RPMI7951 (cell line): ENCODE measurements at regions not wholly inside any gene's neighbourhood (a gene's known extent, or its start where the extent isn't known, plus 50 kb on each side); places are given as distances from the start of the nearest gene placed in this dataset.
"Not testable (repeated sequence)": the region's sequence is repeated elsewhere in the genome, so short reads cannot be mapped to it uniquely, and the experiment has no call there.

Experiments
- DNase-seq: peaks from one replicate; pipeline ENCODE4 v3.0.0-alpha.2; 2012; ENCODE audit warnings: low read depth

DNA sequence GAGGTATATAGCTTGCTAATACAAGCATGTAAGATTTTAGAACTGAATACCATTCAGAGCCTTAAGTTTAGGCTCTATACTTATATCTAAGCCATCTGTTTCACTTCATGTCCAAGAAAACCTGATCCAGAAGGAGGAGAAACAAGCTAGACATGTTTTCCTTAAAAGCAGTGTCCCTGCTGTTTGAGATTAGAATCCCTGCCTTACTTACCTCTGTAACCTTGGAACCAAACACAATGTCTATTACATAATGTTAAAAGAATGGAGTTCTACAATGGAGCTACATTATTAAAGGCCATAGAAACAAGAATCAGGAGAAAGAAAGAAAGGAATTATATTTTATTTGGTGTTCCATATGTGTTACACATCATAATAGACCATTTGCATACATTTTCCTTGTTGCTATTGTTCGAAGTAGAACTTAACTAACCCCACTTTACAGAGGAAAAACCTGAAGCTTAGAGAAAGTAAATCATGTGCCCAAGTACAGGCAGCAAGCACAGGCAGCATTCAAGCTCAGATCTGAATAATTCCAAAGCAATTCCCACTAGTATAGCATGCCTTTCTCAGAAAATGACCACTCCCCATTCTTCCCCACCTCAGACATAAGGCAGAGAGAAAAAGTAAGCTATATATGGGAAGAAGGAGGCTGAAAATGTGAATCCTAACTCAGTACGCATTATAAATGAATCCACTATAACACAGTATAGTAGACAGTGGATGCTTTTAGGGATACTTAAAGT is 380.1 kb upstream of the SPAG17 start:
- DNase-seq: no peak

DNA sequence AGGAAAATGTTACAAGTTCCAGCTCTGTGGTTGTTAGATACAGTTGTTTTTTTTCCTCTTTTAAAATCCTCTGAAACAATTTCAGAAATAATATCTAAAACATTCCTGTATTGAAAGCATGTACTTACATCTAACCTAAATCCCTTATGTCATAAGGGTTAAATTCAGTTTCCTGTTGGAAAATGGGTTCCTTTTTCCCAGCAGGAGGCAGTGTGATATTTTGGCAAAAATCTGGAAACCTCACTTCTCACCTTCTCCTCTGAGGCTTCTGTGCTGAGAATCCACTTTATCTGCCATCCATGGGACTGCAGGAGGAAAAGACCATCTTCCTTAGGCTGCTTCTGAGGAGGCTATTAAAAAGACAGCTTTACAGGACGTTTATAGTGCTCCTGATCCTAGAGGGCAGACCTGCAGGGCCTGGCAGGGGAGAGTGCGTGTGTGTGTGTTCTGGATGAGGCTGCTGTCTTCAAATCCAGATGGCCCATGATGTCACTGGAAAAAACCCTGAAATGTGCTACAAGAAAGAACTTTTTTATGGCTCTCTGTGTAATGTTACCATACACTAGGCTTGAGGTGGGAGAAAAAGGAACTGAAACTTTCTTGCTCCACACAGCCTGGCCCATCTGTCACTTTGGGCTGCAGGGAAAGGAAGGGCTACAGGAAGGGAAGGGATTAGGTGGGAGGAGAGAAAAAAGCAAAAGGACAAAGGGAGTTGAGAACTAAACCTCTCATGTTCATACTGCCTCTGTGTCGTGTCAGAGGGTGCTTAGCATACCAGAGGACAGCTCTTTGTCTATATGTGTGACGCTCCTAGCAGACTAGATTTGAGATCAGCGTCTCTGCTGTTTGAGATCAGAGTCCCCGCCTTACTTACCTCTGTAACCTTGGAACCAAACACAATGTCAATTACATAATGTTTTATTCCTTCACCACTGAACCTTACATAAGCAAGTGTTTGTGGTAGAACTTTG is 379.2 kb upstream of the SPAG17 start:
- peak; percentile 8 for DNase-seq

DNA sequence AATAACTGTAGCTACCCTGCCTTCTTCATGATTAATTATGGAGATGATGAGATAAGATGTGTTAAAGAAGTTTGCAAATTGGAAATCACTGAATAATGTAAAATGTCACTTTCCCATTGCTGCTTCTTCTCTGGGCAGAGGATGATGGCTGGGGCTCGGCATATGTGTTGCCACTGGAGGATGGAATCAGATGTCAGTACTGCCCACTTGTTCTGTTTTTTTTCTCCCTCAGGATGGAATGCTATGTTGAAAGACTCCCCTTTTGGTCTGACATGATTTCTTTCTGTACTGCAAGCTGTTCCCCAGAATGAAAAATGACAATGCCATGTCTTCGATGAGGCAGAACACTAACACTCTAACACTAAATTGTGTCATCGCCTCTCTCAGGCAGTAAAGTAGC is 373.9 kb upstream of the SPAG17 start:
- DNase-seq: no peak

DNA sequence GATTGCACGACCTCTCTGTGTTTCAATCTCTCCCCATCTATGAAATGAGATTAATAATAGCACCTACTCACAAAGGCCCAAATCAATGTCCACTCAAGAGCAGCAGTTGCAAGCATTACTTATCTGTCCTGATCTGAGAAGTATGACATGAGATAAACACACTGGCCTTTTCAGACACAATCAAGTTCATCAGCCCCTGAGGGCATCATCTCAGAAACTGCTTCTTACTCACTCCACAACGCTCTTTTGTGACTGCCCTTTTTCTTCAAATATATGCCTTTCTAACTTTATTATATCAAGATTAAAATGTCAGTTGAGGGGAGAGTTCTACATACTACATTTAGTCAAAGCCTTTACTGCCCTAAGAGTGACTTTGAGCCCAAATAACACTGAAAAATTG is 371.9 kb upstream of the SPAG17 start:
- peak; percentile 41 for DNase-seq

DNA sequence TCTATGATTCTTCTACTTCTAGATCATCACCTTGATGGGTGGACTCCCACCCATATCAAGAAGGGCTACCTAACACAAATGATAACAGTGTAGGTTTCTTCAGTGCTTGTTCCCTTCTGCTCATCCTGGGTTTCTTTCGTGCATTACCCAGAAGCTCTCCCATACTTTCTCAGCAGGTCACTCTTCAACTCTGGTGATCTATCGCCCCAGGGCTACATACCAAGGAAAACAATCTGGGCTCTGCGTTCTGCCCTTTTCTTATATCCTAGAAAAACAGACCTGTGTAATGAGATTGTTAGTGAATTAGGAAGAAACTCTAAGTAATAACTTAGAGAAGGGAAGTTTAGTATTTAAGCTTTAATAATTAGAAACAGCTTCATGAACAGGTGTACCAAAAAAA is 370.6 kb upstream of the SPAG17 start:
- no peak for DNase-seq

DNA sequence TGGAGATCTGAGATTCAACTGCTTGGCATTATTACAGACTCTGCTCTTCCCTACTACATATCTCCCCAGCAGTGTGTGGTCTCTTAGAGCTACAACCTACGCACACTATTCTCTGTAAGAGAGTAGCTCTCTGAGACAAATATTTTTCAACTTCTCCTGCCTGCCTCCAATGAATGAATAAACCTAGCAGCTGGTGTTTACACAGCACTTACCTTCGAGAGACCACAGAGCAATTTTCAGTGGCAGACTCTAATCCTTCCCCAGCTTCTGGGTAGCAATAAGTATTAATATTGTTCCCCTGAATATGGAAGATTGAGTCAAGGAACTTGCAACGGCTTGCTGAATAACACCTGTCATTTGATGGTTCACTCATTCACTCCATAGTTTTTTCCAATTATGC is 350.9 kb upstream of the SPAG17 start:
- no peak for DNase-seq

DNA sequence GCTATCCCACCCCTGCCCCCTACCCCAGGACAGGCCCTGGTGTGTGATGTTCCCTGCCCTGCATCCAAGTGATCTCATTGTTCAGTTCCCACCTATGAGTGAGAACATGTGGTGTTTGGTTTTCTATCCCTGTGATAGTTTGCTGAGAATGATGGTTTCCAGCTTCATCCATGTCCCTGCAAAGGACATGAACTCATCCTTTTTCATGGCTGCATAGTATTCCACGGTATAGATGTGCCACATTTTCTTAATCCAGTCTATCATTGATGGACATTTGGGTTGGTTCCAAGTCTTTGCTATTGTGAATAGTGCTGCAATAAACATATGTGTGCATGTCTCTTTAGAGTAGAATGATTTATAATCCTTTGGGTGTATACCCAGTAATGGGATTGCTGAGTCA is 326.9 kb upstream of the SPAG17 start:
- not testable (repeated sequence) for DNase-seq

DNA sequence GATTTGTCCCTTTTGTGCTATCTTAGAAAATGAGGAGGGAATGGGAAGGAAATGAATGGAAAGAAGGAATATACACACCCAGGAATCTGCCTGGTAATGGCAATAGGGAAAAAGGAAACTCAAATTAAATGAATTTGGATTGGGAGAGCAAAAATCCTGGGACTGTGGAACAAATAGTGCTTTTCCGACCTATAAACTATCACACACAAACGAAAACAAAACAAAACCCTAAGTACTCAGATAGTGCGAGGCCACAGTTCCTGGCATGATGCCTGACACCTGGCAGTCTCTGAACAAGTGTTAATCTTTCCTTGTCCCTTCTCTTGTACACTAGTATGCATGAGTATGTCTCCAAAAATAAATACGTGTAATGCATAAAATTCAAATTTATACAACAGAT is 319.8 kb upstream of the SPAG17 start:
- no peak for DNase-seq

DNA sequence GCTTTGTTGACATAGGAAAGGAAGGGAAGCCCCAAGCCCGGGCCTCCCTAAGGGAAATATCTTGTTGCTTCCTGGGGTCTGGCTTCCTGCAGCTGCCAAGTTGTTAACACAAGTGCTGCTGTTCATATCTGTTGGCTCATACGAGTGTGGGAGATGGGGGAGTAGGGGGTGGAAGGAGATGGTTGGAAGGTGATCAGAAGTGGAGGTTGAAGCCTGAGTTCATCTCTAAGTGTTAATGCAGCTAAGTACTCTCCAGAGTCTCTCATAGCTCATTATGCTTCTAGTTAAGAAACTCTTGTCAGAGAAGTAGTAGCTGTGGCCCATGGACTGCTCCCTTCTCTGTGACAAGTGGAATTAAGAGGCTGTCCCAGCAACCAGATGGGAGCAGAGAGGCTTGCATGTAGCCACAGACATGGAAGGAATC is 319.2 kb upstream of the SPAG17 start:
- no peak for DNase-seq

DNA sequence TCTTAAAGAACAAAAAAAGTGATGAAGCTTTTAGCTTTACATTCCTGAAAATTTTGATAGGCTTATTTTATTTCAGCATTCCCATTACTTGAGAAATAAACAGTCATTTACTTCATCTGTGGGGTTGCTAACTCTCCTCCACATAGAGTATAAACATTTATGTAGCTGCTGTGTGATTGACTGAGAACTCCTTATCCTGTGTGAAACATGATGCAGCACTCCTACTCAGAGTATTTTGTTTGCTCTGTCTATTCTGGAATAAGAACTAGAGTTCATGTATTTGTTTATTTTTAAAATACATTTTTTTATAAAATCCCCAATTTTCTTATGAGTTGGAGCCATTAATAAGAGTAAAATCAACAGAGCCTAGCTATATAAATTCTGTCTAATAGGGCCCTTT is 318.7 kb upstream of the SPAG17 start:
- no peak for DNase-seq

DNA sequence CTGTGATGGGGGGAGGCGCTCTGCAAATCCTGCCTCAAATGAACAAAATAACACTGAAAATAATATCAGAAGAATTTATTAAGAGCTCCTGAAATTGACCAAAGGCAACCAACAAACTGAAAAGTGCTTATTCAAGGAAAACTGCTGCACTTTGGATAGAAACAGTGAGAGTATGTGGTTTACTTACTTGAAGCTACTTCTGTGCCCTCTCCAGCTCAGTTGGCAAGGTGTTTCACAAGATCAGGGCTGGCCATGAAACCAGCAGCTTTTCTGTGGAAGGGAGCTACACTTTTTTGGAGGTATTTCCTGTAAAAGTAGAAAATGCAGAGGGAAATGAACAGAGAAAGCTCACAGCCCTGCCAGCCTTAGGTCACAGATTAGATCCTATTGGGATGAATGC is 310.0 kb upstream of the SPAG17 start:
- DNase-seq: no peak

DNA sequence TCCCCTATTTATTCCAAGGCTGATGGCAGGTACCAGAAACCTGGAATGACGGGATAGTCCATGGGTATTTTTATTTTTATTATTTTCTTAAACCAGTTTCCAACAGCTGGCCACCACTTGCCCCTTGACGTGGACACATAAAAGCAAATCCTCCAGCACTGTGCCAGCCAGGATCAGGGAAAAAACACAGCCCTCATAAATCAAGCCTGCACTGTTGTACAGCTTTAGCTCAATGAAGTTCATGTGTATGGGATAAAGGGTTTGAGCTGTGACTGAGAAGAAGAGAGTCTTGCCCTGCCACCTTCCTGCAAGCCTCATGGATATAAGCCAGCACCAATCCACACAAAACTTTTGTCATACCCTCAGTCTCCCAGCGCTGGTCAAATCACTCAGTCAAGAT is 303.8 kb upstream of the SPAG17 start:
- no peak for DNase-seq

DNA sequence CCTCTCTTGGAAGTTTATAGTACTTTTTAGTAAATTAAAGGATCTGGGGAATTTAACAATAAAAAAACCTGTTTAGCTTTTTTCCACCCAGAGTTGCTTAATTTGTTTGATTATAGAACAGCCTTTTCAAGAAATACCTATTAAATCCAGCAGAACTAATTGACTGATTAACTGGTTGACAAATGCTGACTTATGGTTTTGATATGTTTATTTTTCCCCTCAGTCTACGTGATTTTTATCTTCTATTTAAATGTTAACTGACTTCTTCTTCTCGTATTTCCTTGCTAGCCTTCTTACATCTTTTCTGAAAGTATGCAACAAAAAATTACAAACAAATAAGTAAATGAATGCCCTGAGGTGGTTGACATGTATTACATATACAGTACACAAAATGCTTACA is 302.9 kb upstream of the SPAG17 start:
- no peak for DNase-seq

DNA sequence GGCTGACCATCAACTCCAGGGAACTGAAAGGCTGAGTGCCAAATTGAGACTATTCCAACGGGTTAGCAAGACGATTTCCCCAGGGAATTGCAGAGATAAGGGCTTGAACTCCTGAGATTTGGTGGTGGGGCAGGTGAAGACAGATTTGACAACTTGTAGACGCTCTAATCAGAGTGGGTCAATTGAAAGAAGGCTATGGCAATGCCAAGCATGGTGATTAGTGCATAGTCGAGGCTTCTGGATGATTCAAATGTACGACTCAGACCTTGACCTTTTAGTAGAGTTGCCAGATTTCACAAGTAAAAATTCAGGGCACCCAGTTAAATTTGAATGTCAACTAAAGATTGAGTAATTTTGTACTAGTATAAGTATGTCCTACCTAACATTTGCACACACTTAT is 302.1 kb upstream of the SPAG17 start:
- DNase-seq: no peak

DNA sequence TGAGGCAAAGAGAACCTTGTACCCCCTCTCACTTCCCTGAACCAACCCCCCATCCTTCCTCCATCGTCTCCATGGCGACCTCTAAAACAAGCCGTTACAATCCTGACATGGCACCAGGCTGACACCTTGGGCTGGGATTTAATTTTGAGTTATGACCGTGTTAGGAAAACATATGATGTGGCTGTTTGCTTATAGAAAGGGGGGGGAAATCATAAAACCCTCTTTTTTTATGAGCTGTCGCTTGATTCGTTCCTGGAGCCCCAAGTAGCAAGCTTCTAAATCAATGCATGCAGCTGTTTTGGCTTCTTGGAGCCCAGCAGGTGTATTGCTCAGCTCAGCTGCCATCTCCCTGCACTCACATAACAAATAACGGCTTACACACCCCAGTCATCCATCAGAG is 301.2 kb upstream of the SPAG17 start:
- no peak for DNase-seq

DNA sequence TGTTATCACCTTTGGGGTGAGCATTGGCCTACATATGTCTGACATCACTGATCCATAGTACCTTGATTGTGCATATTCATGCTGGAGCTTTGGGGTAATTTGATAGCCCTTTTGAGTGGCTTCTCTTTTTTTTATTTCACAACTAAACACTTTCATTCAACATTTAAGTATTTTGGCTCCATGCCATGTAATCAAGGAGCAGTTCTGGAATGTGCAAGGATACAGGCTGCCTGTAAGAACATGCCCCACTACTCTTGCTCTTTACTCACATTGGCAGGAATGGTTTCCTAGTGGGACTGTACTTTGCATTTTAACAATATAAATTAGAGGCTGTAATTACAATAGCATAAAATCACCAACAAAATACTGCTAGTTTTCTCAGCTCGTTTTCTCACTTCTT is 300.7 kb upstream of the SPAG17 start:
- DNase-seq: no peak

DNA sequence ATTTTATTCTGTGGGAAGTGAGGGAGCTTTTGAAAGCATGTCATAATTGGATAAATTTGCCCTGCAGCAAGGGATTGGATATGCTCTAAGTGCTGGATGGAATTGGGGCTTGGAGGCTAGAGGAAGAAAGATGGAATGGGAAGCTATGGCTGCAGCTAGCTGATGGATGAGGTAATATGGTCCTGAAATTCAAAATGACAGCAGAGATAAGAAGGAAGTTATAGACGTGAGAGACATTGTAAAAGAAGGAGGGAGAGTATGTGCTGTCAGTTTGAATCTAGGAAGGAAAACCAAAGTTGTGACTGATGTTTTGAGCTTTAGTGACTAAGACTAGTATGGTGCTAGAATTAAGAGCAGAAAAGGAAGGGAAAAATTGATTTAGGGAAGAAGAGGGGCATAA is 299.9 kb upstream of the SPAG17 start:
- DNase-seq: no peak

DNA sequence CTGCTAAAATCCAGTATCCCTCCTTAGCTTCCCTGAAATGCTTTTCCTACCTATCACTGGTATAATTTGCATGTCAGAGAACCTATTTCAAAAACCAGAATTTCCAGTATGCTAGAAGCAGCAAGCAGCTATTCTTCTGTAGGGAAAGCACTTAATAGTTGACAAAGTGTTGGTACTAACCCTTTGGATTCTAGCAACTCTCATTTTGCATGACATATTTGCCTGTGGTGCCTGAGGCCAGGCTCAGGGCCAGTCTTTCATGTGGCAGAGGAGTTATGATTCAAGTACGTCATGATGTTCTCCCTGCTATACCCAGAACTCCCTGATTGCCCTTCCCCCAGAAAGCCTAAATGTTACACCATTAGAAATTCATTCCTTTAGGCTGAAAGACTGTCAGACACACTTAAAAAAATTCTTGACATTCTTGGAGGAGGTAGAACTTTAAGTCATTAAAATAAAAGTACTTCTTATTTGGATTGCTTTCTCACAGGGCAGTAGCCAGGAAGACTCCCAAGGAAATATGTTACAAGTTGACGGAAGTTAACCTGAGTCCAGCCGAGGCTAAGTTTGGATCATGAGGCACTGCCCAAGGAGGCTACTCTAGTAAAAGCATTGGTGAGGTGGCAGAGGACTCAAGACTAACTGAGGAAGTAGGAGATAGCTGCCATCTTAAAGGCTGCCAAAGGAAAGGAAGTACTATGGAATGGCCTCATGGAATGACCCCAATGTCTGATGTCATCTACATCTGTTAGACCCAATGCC is 298.4 kb upstream of the SPAG17 start:
- DNase-seq: no peak

DNA sequence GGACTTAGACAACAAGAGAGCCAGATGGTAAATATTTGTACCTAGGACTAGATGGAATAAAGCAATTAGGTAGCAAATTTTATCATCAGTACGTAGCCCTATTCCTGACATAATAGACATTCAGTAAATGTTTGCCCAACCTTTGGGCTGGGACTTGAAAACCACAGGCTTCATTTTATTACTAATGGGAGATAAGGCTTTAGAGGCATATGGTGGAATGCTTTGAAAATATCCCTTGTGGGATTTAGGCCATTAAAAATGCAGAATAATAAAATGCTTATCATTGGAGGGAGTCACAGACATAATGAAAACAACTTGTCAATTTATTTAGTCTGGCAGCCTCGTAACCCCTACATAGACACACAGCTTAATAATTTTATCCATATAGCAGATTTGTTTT is 296.1 kb upstream of the SPAG17 start:
- DNase-seq: no peak

DNA sequence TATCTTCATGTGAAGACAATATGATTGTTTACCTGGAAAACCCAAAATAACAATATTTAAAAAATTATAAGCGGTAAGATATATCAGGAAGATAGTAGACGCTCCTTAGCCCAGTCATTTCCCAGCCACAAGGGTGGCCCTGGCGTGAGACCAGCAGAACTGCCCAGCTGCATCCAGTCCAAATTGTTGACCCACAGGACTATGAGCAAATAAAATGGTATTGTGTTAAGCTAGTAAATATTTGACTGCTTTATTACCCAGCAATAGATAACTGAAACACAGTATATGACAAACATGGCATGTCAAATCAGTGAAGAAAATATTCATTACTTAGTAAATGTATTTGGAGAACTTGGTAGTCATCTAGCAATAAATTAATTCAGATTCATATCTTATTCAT is 294.3 kb upstream of the SPAG17 start:
- DNase-seq: no peak

DNA sequence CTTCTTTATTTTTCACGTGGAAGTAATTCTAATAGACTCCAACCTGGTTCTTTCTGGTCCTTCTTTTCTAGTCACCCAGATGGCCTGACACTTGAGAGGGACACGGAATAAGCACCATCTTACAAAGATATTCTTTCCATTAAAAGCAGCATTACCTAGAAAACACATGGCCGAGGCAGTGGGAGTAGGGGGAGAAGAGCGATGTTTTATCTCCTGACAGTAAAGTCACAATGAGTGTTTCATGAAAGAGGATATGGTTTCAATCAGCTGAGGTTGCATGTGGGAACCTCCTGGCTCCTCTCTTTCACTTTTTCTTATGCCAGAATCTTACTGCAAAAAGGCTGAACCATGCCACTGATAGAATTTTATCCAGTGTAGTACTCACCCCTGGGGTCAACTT is 288.8 kb upstream of the SPAG17 start:
- DNase-seq: no peak

DNA sequence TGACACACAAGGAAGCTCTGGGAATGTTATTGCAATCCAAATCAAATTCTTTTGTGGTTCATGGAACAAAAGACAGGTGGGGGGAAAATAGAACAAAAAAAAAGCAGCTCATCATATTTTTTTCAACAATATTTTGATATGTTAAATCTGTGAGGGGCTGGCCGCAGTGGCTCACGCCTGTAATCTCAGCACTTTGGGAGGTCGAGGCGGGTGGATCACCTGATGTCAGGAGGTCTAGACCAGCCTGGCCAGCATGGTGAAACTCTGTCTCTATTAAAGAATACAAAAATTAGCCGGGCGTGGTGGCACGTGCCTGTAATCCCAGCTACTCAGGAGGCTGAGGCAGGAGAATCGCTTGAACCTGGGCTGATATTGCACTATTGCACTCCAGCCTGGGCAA is 279.4 kb upstream of the SPAG17 start:
- DNase-seq: not testable (repeated sequence)
